ENCODE measurements at regions not wholly inside any gene's neighbourhood (a gene's known extent, or its start where the extent isn't known, plus 50 kb on each side); places are given as distances from the start of the nearest gene placed in this dataset.
A peak's percentile ranks its signal among the peaks of the same experiment; 100 is the strongest.

GRCh38 chr12:130031571-130032189 lies 127.9 kb upstream of the TMEM132D start:
- TF ChIP-seq CTCF (IDR thresholded peaks at IDR 0.05) (peak; percentile 80), MAZ (IDR thresholded peaks at IDR 0.05; ENCODE audit: borderline replicate concordance, low read depth, low read length) (no peak), ATOH8 (CRISPR knock-in tag; IDR thresholded peaks at IDR 0.05; ENCODE audit: low read depth) (no peak), RAD21 (conservative IDR thresholded peaks at IDR 0.05 in 1 of 2, IDR thresholded peaks at IDR 0.05 in 1 of 2) (peak; percentile 25 to 46; a peak in 2 of 5 replicates), ZFP36 (IDR thresholded peaks at IDR 0.05; ENCODE audit: borderline replicate concordance, partially characterized antibody) (no peak), RCOR1 (IDR thresholded peaks at IDR 0.05; ENCODE audit: low read depth, low read length) (no peak), RARB (CRISPR knock-in tag; IDR thresholded peaks at IDR 0.05) (no peak), USF2 (IDR thresholded peaks at IDR 0.05) (no peak)
